GM20000 (cell line): ENCODE measurements at regions not wholly inside any gene's neighbourhood (a gene's known extent, or its start where the extent isn't known, plus 50 kb on each side); places are given as distances from the start of the nearest gene placed in this dataset.
"Not testable (repeated sequence)": the region's sequence is repeated elsewhere in the genome, so short reads cannot be mapped to it uniquely, and the experiment has no call there.

ENCODE experiments used
- DNase-seq: peaks from one replicate; pipeline ENCODE4 v3.0.0; 2012; ENCODE audit warnings: low spot score
- TF ChIP-seq, protein P1 (sequence below): IDR thresholded peaks from 2 replicates; pipeline ENCODE4 v1.5.1; 2012; ENCODE audit warnings: mild to moderate bottlenecking, control low read depth; ENCODE audit errors: extremely low read depth, missing control alignments

DNA sequence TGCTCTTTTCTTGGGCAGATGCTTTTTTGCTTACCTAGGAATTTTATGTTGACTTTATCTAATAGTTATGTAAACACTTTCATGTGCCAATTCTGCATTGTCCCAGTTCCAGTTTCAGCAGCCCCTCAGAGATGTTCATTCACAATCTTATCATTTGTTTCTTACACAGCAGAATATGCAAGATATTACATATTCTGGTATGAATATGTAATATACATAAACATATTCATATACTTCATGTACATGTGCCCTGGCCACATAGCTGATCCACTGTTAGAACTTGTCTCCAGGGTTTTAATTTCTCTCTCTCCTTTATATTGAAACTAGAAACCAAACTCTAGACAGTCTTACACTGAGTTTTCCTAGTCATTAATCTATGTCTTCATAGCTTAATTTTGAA, 90.2 kb upstream of the PARP8 start:
- no peak for DNase-seq
- TF ChIP-seq, protein P1, sequence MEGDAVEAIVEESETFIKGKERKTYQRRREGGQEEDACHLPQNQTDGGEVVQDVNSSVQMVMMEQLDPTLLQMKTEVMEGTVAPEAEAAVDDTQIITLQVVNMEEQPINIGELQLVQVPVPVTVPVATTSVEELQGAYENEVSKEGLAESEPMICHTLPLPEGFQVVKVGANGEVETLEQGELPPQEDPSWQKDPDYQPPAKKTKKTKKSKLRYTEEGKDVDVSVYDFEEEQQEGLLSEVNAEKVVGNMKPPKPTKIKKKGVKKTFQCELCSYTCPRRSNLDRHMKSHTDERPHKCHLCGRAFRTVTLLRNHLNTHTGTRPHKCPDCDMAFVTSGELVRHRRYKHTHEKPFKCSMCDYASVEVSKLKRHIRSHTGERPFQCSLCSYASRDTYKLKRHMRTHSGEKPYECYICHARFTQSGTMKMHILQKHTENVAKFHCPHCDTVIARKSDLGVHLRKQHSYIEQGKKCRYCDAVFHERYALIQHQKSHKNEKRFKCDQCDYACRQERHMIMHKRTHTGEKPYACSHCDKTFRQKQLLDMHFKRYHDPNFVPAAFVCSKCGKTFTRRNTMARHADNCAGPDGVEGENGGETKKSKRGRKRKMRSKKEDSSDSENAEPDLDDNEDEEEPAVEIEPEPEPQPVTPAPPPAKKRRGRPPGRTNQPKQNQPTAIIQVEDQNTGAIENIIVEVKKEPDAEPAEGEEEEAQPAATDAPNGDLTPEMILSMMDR, result no peak

DNA sequence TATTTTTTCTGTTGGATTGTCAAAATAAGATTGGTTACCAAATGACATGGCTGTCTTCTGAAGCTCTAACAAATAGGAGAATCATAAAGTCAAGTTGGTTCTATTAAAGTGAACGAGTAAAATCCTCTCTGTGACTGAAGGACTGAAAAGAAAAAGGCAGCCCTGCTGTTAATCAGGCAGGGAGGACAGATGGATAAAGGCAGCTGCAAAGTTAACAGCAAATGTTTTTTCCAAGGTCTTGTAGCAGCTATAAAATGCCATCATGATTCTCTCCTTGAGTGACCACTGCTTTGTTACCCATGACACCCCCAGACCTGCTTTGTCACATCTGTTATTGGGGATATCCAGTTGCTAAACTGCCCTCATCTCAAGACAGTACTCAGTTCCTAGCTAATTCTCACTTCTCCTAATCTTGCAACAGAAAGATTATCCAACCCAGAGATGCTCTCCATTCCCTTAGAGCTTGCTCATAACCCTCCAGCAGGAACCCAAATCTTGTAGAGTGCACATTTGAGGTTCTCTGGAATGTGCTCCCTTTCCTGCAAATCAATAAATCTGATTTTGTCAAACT, 89.7 kb upstream of the PARP8 start:
- DNase-seq, result no peak
- TF ChIP-seq, protein P1, result no peak

DNA sequence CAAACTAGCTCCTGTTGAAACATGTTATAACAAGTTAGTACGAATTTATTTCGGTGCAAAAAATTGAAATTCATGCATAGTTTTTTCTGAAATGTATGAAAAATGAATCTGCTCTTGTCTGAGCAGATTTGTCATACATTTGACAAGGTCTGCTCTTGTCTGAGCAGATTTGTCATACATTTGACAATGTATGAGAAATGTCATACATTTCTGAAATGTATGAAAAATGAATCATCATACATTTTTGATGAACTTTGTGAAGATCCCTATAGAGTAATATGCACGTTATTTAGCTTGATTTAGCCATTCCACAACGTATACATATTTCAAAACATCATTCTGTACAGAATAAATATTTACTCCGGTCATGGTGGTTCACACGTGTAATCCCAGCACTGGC, 85.9 kb upstream of the PARP8 start:
- TF ChIP-seq, protein P1, result no peak
- DNase-seq, result no peak

DNA sequence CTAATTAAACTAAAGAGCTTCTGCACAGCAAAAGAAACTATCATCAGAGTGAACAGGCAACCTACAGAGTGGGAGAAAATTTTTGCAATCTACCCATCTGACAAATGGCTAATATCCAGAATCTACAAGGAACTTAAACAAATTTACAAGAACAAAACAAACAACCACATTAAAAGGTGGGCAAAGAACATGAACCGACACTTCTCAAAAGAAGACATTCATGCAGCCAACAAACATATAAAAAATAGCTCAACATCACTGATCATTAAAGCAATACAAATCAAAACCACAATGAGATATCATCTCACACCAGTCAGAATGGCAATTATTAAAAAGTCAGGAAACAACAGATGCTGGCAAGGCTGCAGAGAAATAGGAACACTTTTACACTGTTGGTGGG, 84.6 kb upstream of the PARP8 start:
- DNase-seq, result not testable (repeated sequence)

DNA sequence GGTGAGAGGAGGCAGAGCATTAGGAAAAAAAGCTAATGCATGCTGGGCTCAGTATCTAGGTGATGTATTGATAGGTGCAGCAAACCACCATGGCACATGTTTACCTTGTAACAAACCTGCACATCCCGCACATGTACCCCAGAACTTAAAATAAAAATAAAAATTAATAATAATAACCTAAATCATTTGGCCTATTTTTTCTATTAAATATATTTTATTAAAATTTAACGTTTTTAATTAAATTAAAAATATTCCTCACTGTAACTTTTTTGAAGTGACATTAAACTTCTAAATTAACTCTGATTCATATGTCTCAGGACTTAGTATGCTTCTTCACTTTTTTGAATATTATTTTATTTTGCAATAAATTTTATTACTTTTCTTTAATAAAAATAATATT, 83.7 kb upstream of the PARP8 start:
- TF ChIP-seq, protein P1, result no peak
- DNase-seq, result no peak

DNA sequence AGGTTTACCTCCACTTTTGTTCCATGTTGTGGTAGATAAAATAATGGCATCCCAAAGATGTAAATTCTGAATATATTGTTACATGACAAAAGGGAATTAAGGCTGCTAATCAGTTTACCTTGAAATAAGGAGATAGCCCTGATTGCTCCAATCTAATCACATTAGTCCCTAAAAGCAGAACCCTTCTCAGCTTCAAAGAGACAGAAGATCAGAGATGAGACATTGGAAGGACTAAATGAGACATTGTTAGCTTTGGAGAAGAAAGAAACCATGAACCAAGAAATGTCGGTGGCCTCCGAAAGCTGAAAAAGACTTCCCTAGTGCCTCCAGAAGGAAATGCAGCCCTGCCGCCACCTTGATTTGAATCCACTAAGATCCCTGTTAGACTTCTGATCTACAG, 82.8 kb upstream of the PARP8 start:
- TF ChIP-seq, protein P1, result no peak
- no peak for DNase-seq

DNA sequence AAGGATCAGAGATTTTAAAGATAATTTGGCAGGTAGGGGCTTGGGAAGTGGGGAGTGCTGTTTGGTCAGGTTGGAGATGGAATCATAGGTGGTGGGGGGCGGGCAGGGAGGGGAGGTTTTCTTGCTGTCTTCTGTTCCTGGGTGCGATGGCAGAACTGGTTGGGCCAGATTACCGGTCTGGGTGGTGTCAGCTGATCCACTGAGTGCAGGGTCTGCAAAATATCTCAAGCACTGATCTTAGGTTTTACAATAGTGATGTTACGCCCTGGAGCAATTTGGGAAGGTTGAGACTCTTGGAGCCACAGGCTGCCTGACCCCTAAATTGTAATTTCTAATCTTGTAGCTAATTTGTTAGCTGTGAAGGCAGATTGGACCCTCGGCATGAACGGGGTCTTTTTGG, 78.0 kb upstream of the PARP8 start:
- not testable (repeated sequence) for DNase-seq

DNA sequence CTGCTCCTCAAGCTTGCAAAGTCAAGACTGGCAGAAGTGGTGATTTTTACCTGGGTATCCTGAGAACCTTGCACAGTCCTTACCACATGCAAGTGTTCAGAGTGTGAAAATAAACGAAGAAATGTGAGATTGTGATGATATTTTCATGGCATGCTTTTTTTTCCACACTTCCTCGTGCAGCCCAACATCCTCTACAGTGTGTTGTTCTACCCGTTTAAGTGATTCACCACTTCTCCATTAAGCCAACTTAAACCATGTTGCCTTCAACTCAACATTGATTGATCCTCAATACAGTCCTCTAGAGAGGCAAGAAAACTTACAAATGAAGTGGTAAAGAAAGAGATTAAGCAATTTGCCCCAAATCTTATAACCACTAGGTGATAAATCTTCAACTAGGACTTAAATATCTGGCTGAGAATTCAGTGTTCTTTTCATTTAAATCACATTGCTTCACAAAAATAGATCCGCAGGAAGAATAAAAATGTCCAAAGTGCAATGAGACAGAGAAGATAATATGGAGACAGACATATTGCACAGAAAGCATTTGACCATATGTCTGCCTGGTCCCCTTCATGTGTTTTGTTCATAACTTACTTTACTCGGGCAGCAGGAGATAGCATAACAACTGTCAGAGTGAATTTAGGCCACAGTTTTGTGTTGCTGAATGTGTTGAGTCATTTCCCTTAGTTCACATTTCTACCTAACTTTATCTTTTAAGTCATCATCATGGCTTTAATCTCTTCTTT, 75.8 kb upstream of the PARP8 start:
- not testable (repeated sequence) for DNase-seq

DNA sequence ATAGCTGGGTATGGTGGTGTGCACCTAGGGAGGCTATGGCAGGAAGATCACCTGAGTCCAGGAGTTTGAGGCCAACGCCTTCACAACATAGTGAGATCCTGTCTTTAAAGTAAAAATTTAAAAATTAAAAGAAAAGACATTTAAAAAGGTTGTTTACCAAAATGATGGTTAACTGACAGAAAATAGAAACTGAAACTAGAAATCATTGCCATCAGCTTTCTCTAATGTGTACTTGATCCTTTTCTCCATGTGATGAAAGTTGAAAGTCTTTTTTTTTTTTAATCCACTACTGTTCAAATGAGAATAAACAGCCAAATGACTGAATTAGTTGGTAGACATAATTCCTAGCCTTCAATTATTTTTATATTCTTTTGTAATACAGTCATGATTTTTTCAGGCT, 75.1 kb upstream of the PARP8 start:
- not testable (repeated sequence) for DNase-seq
